Right lobe of liver (tissue), 6 donors: ENCODE measurements at regions not wholly inside any gene's neighbourhood (a gene's known extent, or its start where the extent isn't known, plus 50 kb on each side); places are given as distances from the start of the nearest gene placed in this dataset.
"Not testable (repeated sequence)": the region's sequence is repeated elsewhere in the genome, so short reads cannot be mapped to it uniquely, and the experiment has no call there.

Source experiments
- ATAC-seq, 4 donors: fragments of 200-7000 bp; cut with Tn5 transposase; one replicate each; pipeline ENCODE4 v1.9.1; 2020; ENCODE audit warnings: mild to moderate bottlenecking in 4 of 4, moderate library complexity in 4 of 4
- DNase-seq, 3 donors: peaks; one replicate each; pipeline ENCODE4 v3.0.0-alpha.2; 2020
- H3K27ac ChIP-seq, 3 donors: fragments of 200-600 bp; one replicate each; pipeline ENCODE4 v1.8.0; 2022
- H3K27me3 ChIP-seq, 2 donors: fragments of 200-600 bp; one replicate each; pipeline ENCODE4 v1.8.0; 2022
- H3K36me3 ChIP-seq, 4 donors: fragments of 200-600 bp; sonication (generic) in 1 of 4; one replicate each; pipeline versions ENCODE4 v1.5.1 to v1.8.0; 2017 to 2022; ENCODE audit warnings: control low read depth in 1 of 4
- H3K4me1 ChIP-seq, 4 donors: fragments of 200-600 bp; sonication (generic) in 1 of 4; one replicate each; pipeline versions ENCODE4 v1.5.1 to v1.8.0; 2017 to 2022; ENCODE audit warnings: control low read depth in 1 of 4
- H3K4me3 ChIP-seq, 3 donors: fragments of 200-600 bp; one replicate each; pipeline ENCODE4 v1.8.0; 2022
- H3K9me3 ChIP-seq, 4 donors: fragments of 200-600 bp; sonication (generic) in 1 of 4; one replicate each; pipeline versions ENCODE4 v1.5.1 to v1.8.0; 2017 to 2022; ENCODE audit warnings: control low read depth in 1 of 4
- POLR2A ChIP-seq: fragments of 450-650 bp; IDR thresholded peaks from one replicate; pipeline ENCODE4 v1.6.1; 2017; ENCODE audit warnings: antibody characterized with exemption, mild to moderate bottlenecking
- WGBS: methylation state at CpG from one replicate; pipeline ENCODE4 v1.1.6; 2018; ENCODE audit warnings: low coverage, low lambda C conversion rate; ENCODE audit not compliant: insufficient coverage; ENCODE audit errors: missing lambda C conversion rate; 5-methylcytosine and 5-hydroxymethylcytosine counted together
- intact Hi-C, 2 donors: fragments of 100-400 bp; cut with DNase I; formaldehyde crosslinking; loops; one replicate each; pipeline versions ENCODE4 v1.11.2 to v1.14.1; 2022
- TF ChIP-seq, protein P1 (sequence below), 4 donors: fragments of 200-600 bp in 3 of 4; fragments of 450-650 bp in 1 of 4; IDR thresholded peaks; one replicate each; pipeline versions ENCODE4 v1.5.1 to v1.8.0; 2016 to 2022; ENCODE audit warnings: antibody characterized with exemption in 4 of 4, mild to moderate bottlenecking in 2 of 4
- donor health status: DM: no; HTN: yes; CAD: no.
- donor health status: DM: no; HTN: no; CAD: no.
- donor health status: DM: no; HTN: no; CAD: no.
- donor health status: DM: no; HTN: yes; CAD: no.
- donor health status: DM: no; HTN: yes; CAD: no.

- H3K36me3 ChIP-seq: no peaks in the 10 kb centered on the region
- ATAC-seq (no peak), DNase-seq (no peak)
- intact Hi-C loops: no loop called here
- H3K27me3 ChIP-seq: no peaks in the 10 kb centered on the region
- no peak for TF ChIP-seq POLR2A
- TF ChIP-seq, protein P1, sequence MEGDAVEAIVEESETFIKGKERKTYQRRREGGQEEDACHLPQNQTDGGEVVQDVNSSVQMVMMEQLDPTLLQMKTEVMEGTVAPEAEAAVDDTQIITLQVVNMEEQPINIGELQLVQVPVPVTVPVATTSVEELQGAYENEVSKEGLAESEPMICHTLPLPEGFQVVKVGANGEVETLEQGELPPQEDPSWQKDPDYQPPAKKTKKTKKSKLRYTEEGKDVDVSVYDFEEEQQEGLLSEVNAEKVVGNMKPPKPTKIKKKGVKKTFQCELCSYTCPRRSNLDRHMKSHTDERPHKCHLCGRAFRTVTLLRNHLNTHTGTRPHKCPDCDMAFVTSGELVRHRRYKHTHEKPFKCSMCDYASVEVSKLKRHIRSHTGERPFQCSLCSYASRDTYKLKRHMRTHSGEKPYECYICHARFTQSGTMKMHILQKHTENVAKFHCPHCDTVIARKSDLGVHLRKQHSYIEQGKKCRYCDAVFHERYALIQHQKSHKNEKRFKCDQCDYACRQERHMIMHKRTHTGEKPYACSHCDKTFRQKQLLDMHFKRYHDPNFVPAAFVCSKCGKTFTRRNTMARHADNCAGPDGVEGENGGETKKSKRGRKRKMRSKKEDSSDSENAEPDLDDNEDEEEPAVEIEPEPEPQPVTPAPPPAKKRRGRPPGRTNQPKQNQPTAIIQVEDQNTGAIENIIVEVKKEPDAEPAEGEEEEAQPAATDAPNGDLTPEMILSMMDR (IDR thresholded peaks at IDR 0.05): no peak
- 71% methylated on average over 4 of the region's 4 CpGs for WGBS
- H3K9me3 ChIP-seq: no peaks in the 10 kb centered on the region
- H3K27ac ChIP-seq: no peak overlapping the region
- H3K4me1 ChIP-seq: no peaks in the 10 kb centered on the region
- no peak overlapping the region for H3K4me3 ChIP-seq
Measured at GRCh38 chr9:80491086-80491696, 919.4 kb downstream of the TLE4 start.

DNA sequence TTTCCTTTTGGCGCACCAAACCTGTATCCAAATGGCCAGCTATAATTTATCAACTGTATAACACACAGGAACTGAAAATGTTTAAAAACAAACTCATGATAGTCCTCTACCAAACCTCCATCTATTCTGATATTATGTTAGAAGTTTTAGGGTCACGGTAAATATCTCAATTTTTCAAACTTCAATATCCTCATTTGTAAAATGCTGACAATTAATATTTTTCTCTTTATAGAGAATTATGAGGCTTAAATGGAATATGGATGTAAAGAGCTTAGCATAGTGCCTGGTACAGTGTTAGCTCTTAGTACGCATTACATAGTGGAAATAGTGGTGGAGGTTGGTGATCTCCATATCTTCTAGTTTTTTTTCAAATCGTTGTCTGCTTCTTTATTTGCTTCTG lies 917.6 kb downstream of the TLE4 start:
- Histone ChIP-seq H3K36me3 (no peaks in the 10 kb centered on the region), H3K27me3 (no peaks in the 10 kb centered on the region), H3K4me3 (no peak overlapping the region), H3K9me3 (no peaks in the 10 kb centered on the region), H3K27ac (no peak overlapping the region), H3K4me1 (no peaks in the 10 kb centered on the region)
- intact Hi-C loops: no loop called here
- DNase-seq (no peak), ATAC-seq (no peak)
- TF ChIP-seq POLR2A: no peak
- TF ChIP-seq, protein P1 (IDR thresholded peaks at IDR 0.05): no peak
- WGBS: 58% methylated on average over 4 of the region's 4 CpGs

- Histone ChIP-seq H3K27ac (no peak overlapping the region), H3K4me1 (no peaks in the 10 kb centered on the region), H3K27me3 (no peaks in the 10 kb centered on the region), H3K36me3 (no peaks in the 10 kb centered on the region), H3K9me3 (no peaks in the 10 kb centered on the region), H3K4me3 (no peak overlapping the region)
- TF ChIP-seq, protein P1 (IDR thresholded peaks at IDR 0.05): no peak
- TF ChIP-seq POLR2A: no peak
- DNase-seq (no peak), ATAC-seq (no peak)
- 75% methylated on average over 3 of the region's 3 CpGs for WGBS
- intact Hi-C loops: no loop called here
Measured at GRCh38 chr9:80485420-80486250, 913.9 kb downstream of the TLE4 start.

DNA sequence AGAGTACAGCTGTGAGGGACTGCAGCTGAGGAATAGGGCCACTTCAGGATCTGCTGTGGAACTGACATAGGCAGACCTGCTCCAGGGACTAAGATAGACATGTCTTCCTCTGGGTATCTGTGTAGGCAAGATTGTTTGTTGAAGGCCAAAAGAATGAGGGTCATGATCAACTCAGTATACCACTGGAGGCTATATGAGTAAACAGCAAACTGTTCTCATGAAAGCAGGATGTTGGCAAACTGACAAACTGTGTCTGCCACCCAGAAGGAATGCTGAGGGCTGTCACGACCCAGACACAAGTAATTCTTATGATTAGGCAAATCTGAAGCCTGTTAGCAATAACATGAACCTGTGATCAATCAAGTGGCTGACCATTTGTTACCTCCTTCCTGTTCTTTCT lies 910.5 kb downstream of the TLE4 start:
- H3K36me3 ChIP-seq, DNase-seq, H3K4me3 ChIP-seq, intact Hi-C loops, H3K4me1 ChIP-seq, H3K27me3 ChIP-seq, H3K9me3 ChIP-seq, H3K27ac ChIP-seq, ATAC-seq: not testable (repeated sequence)
- WGBS: 67% methylated on average over 1 of the region's 1 CpG

- Histone ChIP-seq H3K36me3 (no peaks in the 10 kb centered on the region), H3K4me1 (no peaks in the 10 kb centered on the region), H3K4me3 (no peak overlapping the region), H3K9me3 (no peaks in the 10 kb centered on the region), H3K27ac (no peak overlapping the region), H3K27me3 (no peaks in the 10 kb centered on the region)
- intact Hi-C loops: no loop called here
- DNase-seq (no peak), ATAC-seq (no peak)
- TF ChIP-seq, protein P1 (IDR thresholded peaks at IDR 0.05): no peak
- TF ChIP-seq POLR2A: no peak
- WGBS: 41% methylated on average over 3 of the region's 3 CpGs
Measured at GRCh38 chr9:80467632-80468031, 895.9 kb downstream of the TLE4 start.
